ENCODE measurements at regions not wholly inside any gene's neighbourhood (a gene's known extent, or its start where the extent isn't known, plus 50 kb on each side); places are given as distances from the start of the nearest gene placed in this dataset.

- Histone ChIP-seq H3K4me1 (ENCODE audit: control insufficient read depth, extremely low read depth, insufficient read depth, low read length) (peaks cover 19% of the 10 kb centered on the region), H4K20me1 (ENCODE audit: control insufficient read depth, extremely low read depth, insufficient read depth, low read length) (no peaks in the 10 kb centered on the region), H2AFZ (ENCODE audit: low read length) (no peak overlapping the region), H3K9me3 (ENCODE audit: control insufficient read depth, insufficient read depth, low read depth, low read length) (no peaks in the 10 kb centered on the region), H3K27me3 (ENCODE audit: control insufficient read depth, insufficient read depth, low read length) (no peaks in the 10 kb centered on the region), H3K4me3 (replicated peaks in 1 of 4; ENCODE audit: control extremely low read depth in 1 of 4, insufficient read depth in 1 of 4, low read depth in 3 of 4, low read length in 4 of 4) (no peak overlapping the region), H3K4me2 (ENCODE audit: extremely low read depth, insufficient read depth, low read length) (no peak overlapping the region), H3K36me3 (ENCODE audit: control insufficient read depth, insufficient read depth, low read length) (no peaks in the 10 kb centered on the region), H3K79me2 (ENCODE audit: control insufficient read depth, insufficient read depth, low read length) (no peaks in the 10 kb centered on the region), H3K27ac (ENCODE audit: insufficient read depth, low read length) (no peak overlapping the region), H3K9ac (ENCODE audit: insufficient read depth, low read length) (no peak overlapping the region)
- DNase-seq (ENCODE audit: low read depth in 2 of 2), result peak in 1 of 2 donors; percentile 79
- TF ChIP-seq CTCF (conservative IDR thresholded peaks at IDR 0.05 in 1 of 2, IDR thresholded peaks at IDR 0.05 in 1 of 2; ENCODE audit: low read depth in 1 of 2, low read length in 2 of 2) (no peak), EZH2 (IDR thresholded peaks at IDR 0.05; ENCODE audit: low read length, missing control alignments) (no peak)
Measured at GRCh38 chr6:25016014-25016720, 80.4 kb upstream of the RIPOR2 start.

GRCh38 chr6:25017486-25017885 is 81.7 kb upstream of the RIPOR2 start:
- Histone ChIP-seq H2AFZ (ENCODE audit: low read length) (no peak overlapping the region), H3K9me3 (ENCODE audit: control insufficient read depth, insufficient read depth, low read depth, low read length) (no peaks in the 10 kb centered on the region), H3K4me1 (ENCODE audit: control insufficient read depth, extremely low read depth, insufficient read depth, low read length) (peaks cover 13% of the 10 kb centered on the region), H3K27me3 (ENCODE audit: control insufficient read depth, insufficient read depth, low read length) (no peaks in the 10 kb centered on the region), H3K27ac (ENCODE audit: insufficient read depth, low read length) (no peak overlapping the region), H3K9ac (ENCODE audit: insufficient read depth, low read length) (no peak overlapping the region), H3K4me3 (replicated peaks in 1 of 4; ENCODE audit: control extremely low read depth in 1 of 4, insufficient read depth in 1 of 4, low read depth in 3 of 4, low read length in 4 of 4) (no peak overlapping the region), H3K4me2 (ENCODE audit: extremely low read depth, insufficient read depth, low read length) (no peak overlapping the region), H3K36me3 (ENCODE audit: control insufficient read depth, insufficient read depth, low read length) (no peaks in the 10 kb centered on the region), H3K79me2 (ENCODE audit: control insufficient read depth, insufficient read depth, low read length) (no peaks in the 10 kb centered on the region), H4K20me1 (ENCODE audit: control insufficient read depth, extremely low read depth, insufficient read depth, low read length) (no peaks in the 10 kb centered on the region)
- TF ChIP-seq EZH2 (IDR thresholded peaks at IDR 0.05; ENCODE audit: low read length, missing control alignments), result no peak
- TF ChIP-seq CTCF (conservative IDR thresholded peaks at IDR 0.05 in 1 of 2, IDR thresholded peaks at IDR 0.05 in 1 of 2; ENCODE audit: low read depth in 1 of 2, low read length in 2 of 2), result no peak
- peak in 1 of 2 donors; percentile 58 for DNase-seq (ENCODE audit: low read depth in 2 of 2)

- Histone ChIP-seq H4K20me1 (ENCODE audit: control insufficient read depth, extremely low read depth, insufficient read depth, low read length) (no peaks in the 10 kb centered on the region), H3K27ac (ENCODE audit: insufficient read depth, low read length) (no peak overlapping the region), H2AFZ (ENCODE audit: low read length) (no peak overlapping the region), H3K79me2 (ENCODE audit: control insufficient read depth, insufficient read depth, low read length) (no peaks in the 10 kb centered on the region), H3K4me1 (ENCODE audit: control insufficient read depth, extremely low read depth, insufficient read depth, low read length) (peaks cover 8% of the 10 kb centered on the region), H3K36me3 (ENCODE audit: control insufficient read depth, insufficient read depth, low read length) (no peaks in the 10 kb centered on the region), H3K9ac (ENCODE audit: insufficient read depth, low read length) (no peak overlapping the region), H3K27me3 (ENCODE audit: control insufficient read depth, insufficient read depth, low read length) (no peaks in the 10 kb centered on the region), H3K9me3 (ENCODE audit: control insufficient read depth, insufficient read depth, low read depth, low read length) (no peaks in the 10 kb centered on the region), H3K4me2 (ENCODE audit: extremely low read depth, insufficient read depth, low read length) (no peak overlapping the region), H3K4me3 (replicated peaks in 1 of 4; ENCODE audit: control extremely low read depth in 1 of 4, insufficient read depth in 1 of 4, low read depth in 3 of 4, low read length in 4 of 4) (no peak overlapping the region)
- peak; percentile 66 to 67 for TF ChIP-seq CTCF (conservative IDR thresholded peaks at IDR 0.05 in 1 of 2, IDR thresholded peaks at IDR 0.05 in 1 of 2; ENCODE audit: low read depth in 1 of 2, low read length in 2 of 2)
- no peak for TF ChIP-seq EZH2 (IDR thresholded peaks at IDR 0.05; ENCODE audit: low read length, missing control alignments)
- peak; percentile 52 to 74 for DNase-seq (ENCODE audit: low read depth in 2 of 2)
Measured at GRCh38 chr6:25017932-25018567, 82.3 kb upstream of the RIPOR2 start.

Measured in fibroblast of lung (primary cell).